ENCODE measurements at regions not wholly inside any gene's neighbourhood (a gene's known extent, or its start where the extent isn't known, plus 50 kb on each side); places are given as distances from the start of the nearest gene placed in this dataset.
"Not testable (repeated sequence)": the region's sequence is repeated elsewhere in the genome, so short reads cannot be mapped to it uniquely, and the experiment has no call there.

DNA sequence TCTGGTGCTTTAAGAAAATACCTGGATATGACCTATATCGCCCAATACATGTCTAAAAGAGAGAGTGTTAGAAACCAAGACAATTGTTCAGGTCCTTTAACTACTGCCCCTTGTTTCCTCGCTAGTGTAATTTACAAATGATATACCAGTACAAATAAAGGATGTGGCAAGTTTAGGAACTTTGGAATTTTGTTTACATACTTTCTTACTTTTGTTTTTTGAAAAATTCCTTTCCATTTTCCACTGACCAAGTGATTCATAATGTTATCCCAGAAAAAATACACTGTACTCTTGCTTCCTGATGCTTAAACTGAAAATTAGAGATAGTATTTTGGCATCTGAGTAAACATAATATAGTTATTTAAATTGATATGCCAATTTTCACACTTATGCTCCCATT is 96.8 kb upstream of the CSNK1A1L start:
- DNase-seq (ENCODE audit: low spot score) = no peak
- intact Hi-C loops (cut with DNase I) = no loop called here

- DNase-seq (ENCODE audit: low spot score) = no peak
- intact Hi-C loops (cut with DNase I) = no loop called here
Measured at GRCh38 chr13:37201081-37201480, 95.6 kb upstream of the CSNK1A1L start.

DNA sequence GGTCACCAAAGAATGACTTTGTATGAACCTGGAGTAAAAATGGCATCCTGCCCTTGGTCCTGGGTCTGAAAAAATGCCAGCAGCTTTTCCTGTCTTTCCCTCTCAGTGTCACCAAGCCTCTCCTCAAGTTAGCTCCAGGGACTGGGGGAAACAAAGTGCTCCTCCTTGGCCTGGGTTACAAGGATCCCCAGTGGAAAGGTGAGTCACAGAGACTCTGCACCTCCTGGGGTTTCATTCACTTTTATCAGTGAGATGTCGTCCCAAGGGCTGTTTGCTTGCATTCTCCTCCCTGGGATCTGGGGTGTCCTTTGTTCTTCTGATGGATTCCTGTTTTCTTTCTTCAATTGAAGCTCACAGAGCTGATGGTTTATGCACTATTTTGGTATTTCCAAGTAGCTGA is 93.2 kb upstream of the CSNK1A1L start:
- DNase-seq (ENCODE audit: low spot score) = no peak
- intact Hi-C loops (cut with DNase I) = no loop called here

DNA sequence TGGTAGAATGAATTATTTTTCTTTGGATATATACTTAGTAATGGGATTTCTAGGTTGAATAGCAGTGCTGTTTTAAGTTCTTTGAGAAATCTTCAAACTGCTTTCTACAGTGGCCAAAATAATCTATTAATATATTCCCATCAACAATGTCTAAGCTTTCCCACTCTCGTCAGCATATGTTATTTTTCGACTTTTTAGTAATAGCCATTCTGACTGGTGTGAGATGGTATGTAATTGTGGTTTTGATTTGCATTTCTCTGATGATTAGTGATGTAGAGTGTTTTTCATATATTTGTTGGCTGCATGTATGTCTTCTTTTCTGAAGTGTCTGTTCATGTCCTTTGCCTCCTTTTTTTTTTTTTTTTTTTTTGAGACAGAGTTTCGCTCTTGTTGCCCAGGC is 90.2 kb upstream of the CSNK1A1L start:
- intact Hi-C loops (cut with DNase I) = no loop called here
- no peak for DNase-seq (ENCODE audit: low spot score)

- intact Hi-C loops (cut with DNase I) = no loop called here
- no peak for DNase-seq (ENCODE audit: low spot score)
Measured at GRCh38 chr13:37194428-37194861, 89.0 kb upstream of the CSNK1A1L start.

DNA sequence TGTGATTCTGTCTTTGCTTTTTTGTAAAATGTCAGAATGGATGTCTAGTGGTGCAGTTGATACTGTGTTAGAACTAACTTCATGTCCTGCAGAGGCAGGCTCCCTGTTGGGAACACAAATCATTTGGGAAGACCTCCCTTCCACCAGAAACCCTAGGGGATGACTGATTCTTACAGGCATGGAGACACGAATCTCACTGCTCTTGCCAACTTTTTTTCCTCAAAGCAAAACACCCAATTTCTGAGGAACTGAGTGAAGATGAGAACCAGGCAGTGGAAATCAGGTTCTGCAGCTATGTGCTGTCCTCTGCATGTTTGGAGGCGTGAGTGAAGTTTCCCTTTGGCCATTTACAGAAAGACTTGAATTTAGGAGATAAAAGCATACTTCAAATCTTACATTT is 87.5 kb upstream of the CSNK1A1L start:
- intact Hi-C loops (cut with DNase I) = no loop called here

GRCh38 chr13:37187621-37188020 is 82.2 kb upstream of the CSNK1A1L start:
- intact Hi-C loops (cut with DNase I) = no loop called here
- no peak for DNase-seq (ENCODE audit: low spot score)

More for the DNA sequence above, 87.5 kb upstream of the CSNK1A1L start:
- no peak for DNase-seq (ENCODE audit: low spot score)

DNA sequence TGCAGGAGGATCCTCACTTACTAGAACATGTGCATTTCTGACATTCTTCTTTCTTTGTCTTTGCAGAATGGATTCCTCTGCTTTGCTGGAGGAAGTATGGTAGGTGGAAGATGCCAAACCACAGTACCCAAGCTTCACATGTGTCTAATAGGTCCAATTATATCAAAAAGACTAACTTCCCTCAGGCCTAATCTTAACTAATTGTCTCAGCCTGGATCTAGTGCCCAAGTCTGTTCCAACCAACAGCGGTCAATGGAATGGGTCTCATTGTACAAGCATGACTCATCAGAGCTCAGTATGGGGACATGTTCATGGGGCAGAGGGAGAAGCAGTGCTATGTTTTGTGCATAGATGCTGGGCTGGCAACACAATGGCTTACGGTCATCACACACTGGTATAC is 81.6 kb upstream of the CSNK1A1L start:
- intact Hi-C loops (cut with DNase I) = no loop called here
- DNase-seq (ENCODE audit: low spot score) = no peak

DNA sequence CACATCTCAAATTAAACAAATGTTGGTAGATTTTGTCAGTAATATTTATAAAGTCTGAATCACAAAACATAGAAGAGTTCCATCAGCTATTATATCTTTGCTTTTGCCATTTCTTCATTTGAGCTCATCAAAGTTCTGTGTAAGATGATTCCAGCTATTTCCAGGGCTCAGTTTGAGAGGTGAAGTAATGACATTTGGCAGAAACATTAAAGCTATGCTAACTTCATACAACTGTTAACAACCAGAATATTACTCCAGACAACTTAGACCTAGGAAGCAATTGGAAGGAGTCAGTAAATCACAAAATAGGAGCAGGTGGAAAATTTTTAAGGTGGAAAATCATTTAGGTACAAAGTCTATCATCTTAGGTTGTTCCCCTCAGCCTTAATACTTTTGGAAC is 76.2 kb upstream of the CSNK1A1L start:
- DNase-seq (ENCODE audit: low spot score) = no peak
- intact Hi-C loops (cut with DNase I) = no loop called here

- no peak for DNase-seq (ENCODE audit: low spot score)
- intact Hi-C loops (cut with DNase I) = no loop called here
Measured at GRCh38 chr13:37179645-37180044, 74.2 kb upstream of the CSNK1A1L start.

GRCh38 chr13:37177125-37177524 is 71.7 kb upstream of the CSNK1A1L start:
- no peak for DNase-seq (ENCODE audit: low spot score)
- intact Hi-C loops (cut with DNase I) = no loop called here

DNA sequence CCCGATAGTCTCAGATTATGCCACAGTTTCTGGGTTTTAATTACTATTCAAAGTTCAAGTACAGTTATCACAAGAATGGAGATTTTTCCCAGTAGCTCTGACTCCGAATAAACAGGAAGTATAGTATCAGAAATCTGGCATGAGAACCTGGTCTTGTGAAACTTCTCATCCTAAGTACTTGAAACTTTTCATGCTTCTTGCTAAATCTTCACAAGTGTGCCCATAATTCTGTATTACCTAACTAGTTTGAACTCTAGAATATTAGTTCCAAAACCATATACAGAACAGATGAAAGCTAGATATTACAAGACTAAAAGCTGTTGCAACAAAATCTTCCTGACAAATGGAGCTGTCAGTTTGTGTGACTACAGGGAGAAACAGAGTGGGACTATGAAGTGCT is 70.5 kb upstream of the CSNK1A1L start:
- no peak for DNase-seq (ENCODE audit: low spot score)
- intact Hi-C loops (cut with DNase I) = no loop called here

- no peak for DNase-seq (ENCODE audit: low spot score)
- intact Hi-C loops (cut with DNase I) = no loop called here
Measured at GRCh38 chr13:37173214-37173613, 67.8 kb upstream of the CSNK1A1L start.

DNA sequence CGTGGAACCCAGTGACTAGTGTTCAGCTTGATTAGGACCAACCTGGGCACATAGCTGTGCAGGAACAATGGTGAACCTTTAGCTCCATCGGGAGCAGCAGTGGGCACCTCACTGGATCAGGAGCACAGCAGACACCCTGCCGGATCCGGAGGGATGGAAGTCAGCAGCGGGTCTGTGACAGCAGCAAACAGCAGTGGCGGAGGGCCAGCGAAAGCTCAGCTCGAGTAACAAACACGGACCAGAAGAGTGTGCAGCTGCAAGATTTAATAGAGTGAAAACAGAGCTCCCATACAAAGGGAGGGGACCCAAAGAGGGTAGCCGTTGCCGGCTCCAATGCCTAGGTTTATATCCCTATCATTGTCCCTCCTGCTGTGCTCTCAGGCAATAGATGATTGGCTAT is 66.8 kb upstream of the CSNK1A1L start:
- DNase-seq (ENCODE audit: low spot score); intact Hi-C loops (cut with DNase I): not testable (repeated sequence)

- no peak for DNase-seq (ENCODE audit: low spot score)
- intact Hi-C loops (cut with DNase I) = no loop called here
Measured at GRCh38 chr13:37168926-37169325, 63.5 kb upstream of the CSNK1A1L start.

GRCh38 chr13:37168151-37168550 is 62.7 kb upstream of the CSNK1A1L start:
- intact Hi-C loops (cut with DNase I) = no loop called here

GRCh38 chr13:37164635-37165034 is 59.2 kb upstream of the CSNK1A1L start:
- DNase-seq (ENCODE audit: low spot score) = no peak
- intact Hi-C loops (cut with DNase I) = no loop called here

More at GRCh38 chr13:37168151-37168550, 62.7 kb upstream of the CSNK1A1L start:
- DNase-seq (ENCODE audit: low spot score) = no peak

DNA sequence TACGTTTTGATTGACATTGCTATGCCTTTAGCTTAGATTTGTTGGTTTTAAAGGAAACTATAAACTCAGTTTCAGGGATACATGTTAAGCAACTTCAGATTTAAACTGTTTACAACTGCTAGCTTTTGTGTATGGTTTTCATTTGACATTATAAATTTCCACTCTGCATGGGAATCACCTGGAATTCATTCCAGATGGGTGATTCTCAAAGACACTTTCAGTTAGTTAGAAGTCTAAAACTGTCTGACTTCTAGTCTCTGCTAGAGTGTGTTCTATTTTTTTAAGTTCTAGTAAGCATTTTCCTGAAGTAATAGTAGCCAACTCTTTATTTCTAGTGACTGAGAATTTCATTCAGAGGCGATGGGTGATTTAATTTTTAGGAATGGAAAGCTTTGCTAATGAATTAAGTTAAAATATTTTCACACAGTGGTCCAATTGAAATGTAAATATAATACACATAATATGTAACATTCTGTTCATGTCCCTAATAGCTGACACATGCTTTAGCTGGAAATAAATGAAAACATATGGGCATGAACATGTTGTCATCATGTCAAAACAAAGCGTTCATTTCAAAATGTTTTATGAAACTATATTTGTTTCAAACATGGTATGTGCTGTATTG is 58.3 kb upstream of the CSNK1A1L start:
- intact Hi-C loops (cut with DNase I) = no loop called here
- no peak for DNase-seq (ENCODE audit: low spot score)

GRCh38 chr13:37158481-37158880 is 53.0 kb upstream of the CSNK1A1L start:
- intact Hi-C loops (cut with DNase I) = no loop called here
- DNase-seq (ENCODE audit: low spot score) = no peak

DNA sequence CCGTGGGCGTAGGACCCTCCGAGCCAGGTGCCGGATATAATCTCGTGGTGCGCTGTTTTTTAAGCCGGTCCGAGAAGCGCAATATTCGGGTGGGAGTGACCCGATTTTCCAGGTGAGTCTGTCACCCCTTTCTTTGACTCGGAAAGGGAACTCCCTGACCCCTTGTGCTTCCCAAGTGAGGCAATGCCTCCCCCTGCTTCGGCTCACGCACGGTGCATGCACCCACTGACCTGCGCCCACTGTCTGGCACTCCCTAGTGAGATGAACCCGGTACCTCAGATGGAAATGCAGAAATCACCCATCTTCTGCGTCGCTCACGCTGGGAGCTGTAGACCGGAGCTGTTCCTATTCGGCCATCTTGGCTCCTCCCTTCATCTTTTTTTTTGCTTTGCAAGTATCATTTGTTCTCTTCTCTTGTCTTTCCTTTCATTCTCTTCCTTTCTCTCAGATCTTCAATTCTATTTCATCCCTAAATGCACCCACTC is 50.2 kb upstream of the CSNK1A1L start:
- DNase-seq (ENCODE audit: low spot score); intact Hi-C loops (cut with DNase I): not testable (repeated sequence)
